ENCODE measurements at regions not wholly inside any gene's neighbourhood (a gene's known extent, or its start where the extent isn't known, plus 50 kb on each side); places are given as distances from the start of the nearest gene placed in this dataset.

GRCh38 chr4:65799513-65799912, 129.2 kb upstream of the EPHA5 start:
- TF ChIP-seq CTCF (IDR thresholded peaks at IDR 0.05) (no peak), EP300 (IDR thresholded peaks at IDR 0.05) (no peak), POLR2A (IDR thresholded peaks at IDR 0.05) (no peak)
